GM18498 (cell line): ENCODE measurements at regions not wholly inside any gene's neighbourhood (a gene's known extent, or its start where the extent isn't known, plus 50 kb on each side); places are given as distances from the start of the nearest gene placed in this dataset.
"Not testable (repeated sequence)": the region's sequence is repeated elsewhere in the genome, so short reads cannot be mapped to it uniquely, and the experiment has no call there.

Source experiments
- ATAC-seq: cut with Tn5 transposase; IDR thresholded peaks from one replicate; pipeline ENCODE4 v1.9.1; 2021; ENCODE audit warnings: mild to moderate bottlenecking, moderate library complexity; ENCODE audit not compliant: unreplicated experiment

- ATAC-seq, result no peak
Measured at GRCh38 chr16:5758281-5758680, 660.7 kb upstream of the EEF2KMT start.

GRCh38 chr16:5756969-5757368, 659.4 kb upstream of the EEF2KMT start:
- no peak for ATAC-seq

GRCh38 chr16:5753381-5753780, 655.8 kb upstream of the EEF2KMT start:
- no peak for ATAC-seq

GRCh38 chr16:5751216-5751615, 653.6 kb upstream of the EEF2KMT start:
- no peak for ATAC-seq

GRCh38 chr16:5750439-5750838, 652.8 kb upstream of the EEF2KMT start:
- not testable (repeated sequence) for ATAC-seq

- no peak for ATAC-seq
Measured at GRCh38 chr16:5738586-5738985, 641.0 kb upstream of the EEF2KMT start.

GRCh38 chr16:5736209-5736930, 638.8 kb upstream of the EEF2KMT start:
- ATAC-seq, result no peak

- no peak for ATAC-seq
Measured at GRCh38 chr16:5735444-5735843, 637.8 kb upstream of the EEF2KMT start.

- no peak for ATAC-seq
Measured at GRCh38 chr16:5730783-5731182, 633.2 kb upstream of the EEF2KMT start.

GRCh38 chr16:5722116-5722619, 624.6 kb upstream of the EEF2KMT start:
- no peak for ATAC-seq

- no peak for ATAC-seq
Measured at GRCh38 chr16:5715155-5715554, 617.6 kb upstream of the EEF2KMT start.

- ATAC-seq, result no peak
Measured at GRCh38 chr16:5709889-5710288, 612.3 kb upstream of the EEF2KMT start.

- ATAC-seq, result no peak
Measured at GRCh38 chr16:5706211-5706610, 608.6 kb upstream of the EEF2KMT start.

GRCh38 chr16:5704271-5704670, 606.7 kb upstream of the EEF2KMT start:
- no peak for ATAC-seq

- ATAC-seq, result no peak
Measured at GRCh38 chr16:5693426-5693825, 595.8 kb upstream of the EEF2KMT start.

- no peak for ATAC-seq
Measured at GRCh38 chr16:5681966-5682365, 584.4 kb upstream of the EEF2KMT start.

GRCh38 chr16:5678371-5678770, 580.8 kb upstream of the EEF2KMT start:
- no peak for ATAC-seq

GRCh38 chr16:5671421-5671820, 573.8 kb upstream of the EEF2KMT start:
- no peak for ATAC-seq

GRCh38 chr16:5670198-5670597, 572.6 kb upstream of the EEF2KMT start:
- ATAC-seq, result no peak

- ATAC-seq, result no peak
Measured at GRCh38 chr16:5668553-5668952, 571.0 kb upstream of the EEF2KMT start.

- no peak for ATAC-seq
Measured at GRCh38 chr16:5665834-5666233, 568.2 kb upstream of the EEF2KMT start.

GRCh38 chr16:5653789-5654188, 556.2 kb upstream of the EEF2KMT start:
- ATAC-seq, result no peak

GRCh38 chr16:5653041-5653440, 555.4 kb upstream of the EEF2KMT start:
- no peak for ATAC-seq
